ENCODE measurements at regions not wholly inside any gene's neighbourhood (a gene's known extent, or its start where the extent isn't known, plus 50 kb on each side); places are given as distances from the start of the nearest gene placed in this dataset.

DNA sequence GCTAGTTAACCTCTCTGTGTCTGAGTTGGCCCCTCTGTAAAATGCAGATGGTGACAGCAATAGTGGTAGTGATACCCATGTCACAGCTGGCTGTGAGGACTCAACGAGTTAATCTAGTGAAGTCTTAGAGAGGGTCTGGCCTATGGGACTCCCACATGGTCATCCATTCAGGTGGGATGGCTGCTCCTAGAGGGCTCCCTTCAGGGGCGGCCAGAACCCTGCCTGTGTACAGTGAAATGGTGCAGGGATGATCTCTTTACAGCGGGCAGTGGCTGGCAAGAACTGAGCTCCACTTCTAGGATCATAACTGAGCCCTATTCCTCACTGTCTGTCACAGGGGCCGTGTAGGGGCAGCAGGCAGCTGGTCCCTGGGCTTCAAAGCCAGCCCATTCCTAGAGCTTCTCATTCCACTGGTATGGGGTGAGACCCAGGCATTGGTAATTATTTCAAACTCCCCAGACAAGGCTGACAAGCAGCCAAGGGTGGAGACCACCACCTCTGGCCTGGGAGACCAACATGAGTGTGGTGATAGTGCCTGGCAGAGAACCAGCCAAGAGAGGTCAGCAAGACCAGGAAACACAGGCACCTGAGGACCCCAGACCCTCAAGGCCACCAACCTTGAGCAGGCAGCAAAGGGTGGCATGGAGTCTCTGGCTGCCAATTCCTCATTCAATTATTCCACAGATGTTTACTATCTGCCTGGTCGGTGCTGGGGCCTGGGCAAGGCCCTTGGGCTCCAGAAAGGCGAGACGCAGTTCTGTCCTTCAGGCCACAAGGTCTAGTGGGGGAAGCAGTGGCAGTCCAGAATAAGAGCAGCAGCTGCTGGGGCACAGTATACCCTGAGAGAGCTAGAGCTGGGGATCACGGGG is 103.4 kb downstream of the MRPL14 start:
- TF ChIP-seq, protein P1, sequence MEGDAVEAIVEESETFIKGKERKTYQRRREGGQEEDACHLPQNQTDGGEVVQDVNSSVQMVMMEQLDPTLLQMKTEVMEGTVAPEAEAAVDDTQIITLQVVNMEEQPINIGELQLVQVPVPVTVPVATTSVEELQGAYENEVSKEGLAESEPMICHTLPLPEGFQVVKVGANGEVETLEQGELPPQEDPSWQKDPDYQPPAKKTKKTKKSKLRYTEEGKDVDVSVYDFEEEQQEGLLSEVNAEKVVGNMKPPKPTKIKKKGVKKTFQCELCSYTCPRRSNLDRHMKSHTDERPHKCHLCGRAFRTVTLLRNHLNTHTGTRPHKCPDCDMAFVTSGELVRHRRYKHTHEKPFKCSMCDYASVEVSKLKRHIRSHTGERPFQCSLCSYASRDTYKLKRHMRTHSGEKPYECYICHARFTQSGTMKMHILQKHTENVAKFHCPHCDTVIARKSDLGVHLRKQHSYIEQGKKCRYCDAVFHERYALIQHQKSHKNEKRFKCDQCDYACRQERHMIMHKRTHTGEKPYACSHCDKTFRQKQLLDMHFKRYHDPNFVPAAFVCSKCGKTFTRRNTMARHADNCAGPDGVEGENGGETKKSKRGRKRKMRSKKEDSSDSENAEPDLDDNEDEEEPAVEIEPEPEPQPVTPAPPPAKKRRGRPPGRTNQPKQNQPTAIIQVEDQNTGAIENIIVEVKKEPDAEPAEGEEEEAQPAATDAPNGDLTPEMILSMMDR (IDR thresholded peaks at IDR 0.05): no peak
- TF ChIP-seq POLR2A (IDR thresholded peaks at IDR 0.05): no peak
